K562 (cell line): ENCODE measurements at regions not wholly inside any gene's neighbourhood (a gene's known extent, or its start where the extent isn't known, plus 50 kb on each side); places are given as distances from the start of the nearest gene placed in this dataset.

Experiments used
- EP300 ChIP-seq: IDR thresholded peaks from 2 replicates; pipeline ENCODE4 v1.6.1; 2012; ENCODE audit warnings: low read length, improper control_type of control experiment
- JUND ChIP-seq, 2 experiments: IDR thresholded peaks; 2 replicates in 1 of 2; 3 replicates in 1 of 2; pipeline ENCODE4 v1.6.1; 2011; ENCODE audit warnings: borderline replicate concordance in 2 of 2, low read depth in 2 of 2, low read length in 2 of 2, improper control_type of control experiment in 1 of 2, missing biosample characterization in 1 of 2, missing genetic modification characterization in 1 of 2, missing genetic modification reagents in 1 of 2
- RAD21 ChIP-seq, 2 experiments: fragments of 250-450 bp in 1 of 2; fragments of 450-650 bp in 1 of 2; sonication (Bioruptor Pico) in 1 of 2; formaldehyde crosslinking in 1 of 2; IDR thresholded peaks in 1 of 2; conservative IDR thresholded peaks in 1 of 2; 2 replicates each; pipeline versions ENCODE4 v1.4.0 to v1.8.0; 2020 to 2022; ENCODE audit warnings: mild to moderate bottlenecking in 2 of 2, moderate library complexity in 1 of 2
- SMAD1 ChIP-seq: fragments of 150-350 bp; IDR thresholded peaks from 2 replicates; pipeline ENCODE4 v1.6.1; 2014; ENCODE audit warnings: low read length, low read depth; ENCODE audit not compliant: partially characterized antibody
- TAF1 ChIP-seq: IDR thresholded peaks from 2 replicates; pipeline ENCODE4 v1.6.1; 2011; ENCODE audit warnings: mild to moderate bottlenecking, low read length, moderate library complexity; ENCODE audit not compliant: insufficient read depth, control insufficient read depth, severe bottlenecking; ENCODE audit errors: extremely low read depth
- TF ChIP-seq, protein P1 (sequence below): fragments of 450-650 bp; IDR thresholded peaks from 2 replicates; pipeline ENCODE4 v1.6.1; 2016; ENCODE audit warnings: missing biosample characterization, missing genetic modification characterization

DNA sequence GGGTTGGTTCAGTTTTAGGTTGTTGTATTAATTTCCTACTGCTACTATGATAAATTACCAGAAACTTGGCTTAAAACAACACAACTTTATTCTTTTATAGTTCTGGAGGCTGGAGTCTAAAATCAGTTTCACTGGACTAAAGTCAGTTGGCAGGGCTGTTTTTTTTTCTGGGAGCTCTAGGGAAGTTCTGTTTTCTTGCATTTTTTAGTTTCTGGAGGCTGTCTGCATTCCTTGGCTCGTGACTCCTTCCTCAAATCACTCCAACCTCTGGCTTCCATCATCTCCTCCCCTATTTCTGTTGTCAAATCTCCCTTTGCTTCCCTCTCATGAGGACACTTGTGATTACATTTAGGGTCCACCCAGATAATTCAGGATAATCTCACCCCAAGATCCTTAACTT, 51.3 kb upstream of the SUB1 start:
- TF ChIP-seq TAF1 (no peak), SMAD1 (no peak), RAD21 (CRISPR knock-in tag; conservative IDR thresholded peaks at IDR 0.05 in 1 of 2, IDR thresholded peaks at IDR 0.05 in 1 of 2) (no peak), JUND (IDR thresholded peaks at IDR 0.05; ENCODE audit: borderline replicate concordance, low read depth, low read length) (no peak), JUND (tag; IDR thresholded peaks at IDR 0.05; ENCODE audit: borderline replicate concordance, low read depth, low read length) (no peak), EP300 (no peak)
- TF ChIP-seq, protein P1, sequence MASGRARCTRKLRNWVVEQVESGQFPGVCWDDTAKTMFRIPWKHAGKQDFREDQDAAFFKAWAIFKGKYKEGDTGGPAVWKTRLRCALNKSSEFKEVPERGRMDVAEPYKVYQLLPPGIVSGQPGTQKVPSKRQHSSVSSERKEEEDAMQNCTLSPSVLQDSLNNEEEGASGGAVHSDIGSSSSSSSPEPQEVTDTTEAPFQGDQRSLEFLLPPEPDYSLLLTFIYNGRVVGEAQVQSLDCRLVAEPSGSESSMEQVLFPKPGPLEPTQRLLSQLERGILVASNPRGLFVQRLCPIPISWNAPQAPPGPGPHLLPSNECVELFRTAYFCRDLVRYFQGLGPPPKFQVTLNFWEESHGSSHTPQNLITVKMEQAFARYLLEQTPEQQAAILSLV (tag), result no peak
